ENCODE measurements at regions not wholly inside any gene's neighbourhood (a gene's known extent, or its start where the extent isn't known, plus 50 kb on each side); places are given as distances from the start of the nearest gene placed in this dataset.

GRCh38 chr4:187541666-187542065 lies 453.9 kb upstream of the ZFP42 start:
- no peak overlapping the region for H3K4me3 ChIP-seq (ENCODE audit: low read length)
- no peak for DNase-seq (ENCODE audit: low read depth, low spot score)
- no peaks in the 10 kb centered on the region for H3K27me3 ChIP-seq (ENCODE audit: control insufficient read depth, insufficient read depth, low read length)
- H3K36me3 ChIP-seq (ENCODE audit: control insufficient read depth, insufficient read depth, low read length), result no peaks in the 10 kb centered on the region
- no peaks in the 10 kb centered on the region for H3K4me1 ChIP-seq (ENCODE audit: control insufficient read depth, insufficient read depth, low read length)
- no peak overlapping the region for H3K27ac ChIP-seq (ENCODE audit: low read length)
- H3K9me3 ChIP-seq (ENCODE audit: control insufficient read depth, insufficient read depth, low read length), result no peaks in the 10 kb centered on the region
- WGBS (ENCODE audit: insufficient coverage, insufficient read length), result no CpG with 5 or more reads among the region's 6 CpGs

- Histone ChIP-seq H3K27ac (ENCODE audit: low read length) (no peak overlapping the region), H3K4me3 (ENCODE audit: low read length) (no peak overlapping the region), H3K36me3 (ENCODE audit: control insufficient read depth, insufficient read depth, low read length) (no peaks in the 10 kb centered on the region), H3K9me3 (ENCODE audit: control insufficient read depth, insufficient read depth, low read length) (no peaks in the 10 kb centered on the region), H3K27me3 (ENCODE audit: control insufficient read depth, insufficient read depth, low read length) (no peaks in the 10 kb centered on the region), H3K4me1 (ENCODE audit: control insufficient read depth, insufficient read depth, low read length) (no peaks in the 10 kb centered on the region)
- WGBS (ENCODE audit: insufficient coverage, insufficient read length), result no CpG with 5 or more reads among the region's 4 CpGs
- DNase-seq (ENCODE audit: low read depth, low spot score), result no peak
These were observed 451.0 kb upstream of the ZFP42 start for GRCh38 chr4:187544461-187545053.

- H3K4me3 ChIP-seq (ENCODE audit: low read length), result no peak overlapping the region
- H3K27me3 ChIP-seq (ENCODE audit: control insufficient read depth, insufficient read depth, low read length), result no peaks in the 10 kb centered on the region
- H3K9me3 ChIP-seq (ENCODE audit: control insufficient read depth, insufficient read depth, low read length), result no peaks in the 10 kb centered on the region
- no peak for DNase-seq (ENCODE audit: low read depth, low spot score)
- no peaks in the 10 kb centered on the region for H3K4me1 ChIP-seq (ENCODE audit: control insufficient read depth, insufficient read depth, low read length)
- no CpG with 5 or more reads among the region's 5 CpGs for WGBS (ENCODE audit: insufficient coverage, insufficient read length)
- no peak overlapping the region for H3K27ac ChIP-seq (ENCODE audit: low read length)
- no peaks in the 10 kb centered on the region for H3K36me3 ChIP-seq (ENCODE audit: control insufficient read depth, insufficient read depth, low read length)
These were observed 448.3 kb upstream of the ZFP42 start for GRCh38 chr4:187547316-187547715.

GRCh38 chr4:187550256-187550950 lies 445.2 kb upstream of the ZFP42 start:
- H3K27me3 ChIP-seq (ENCODE audit: control insufficient read depth, insufficient read depth, low read length), result no peaks in the 10 kb centered on the region
- no peaks in the 10 kb centered on the region for H3K36me3 ChIP-seq (ENCODE audit: control insufficient read depth, insufficient read depth, low read length)
- no CpG with 5 or more reads among the region's 5 CpGs for WGBS (ENCODE audit: insufficient coverage, insufficient read length)
- no peak overlapping the region for H3K27ac ChIP-seq (ENCODE audit: low read length)
- H3K4me1 ChIP-seq (ENCODE audit: control insufficient read depth, insufficient read depth, low read length), result no peaks in the 10 kb centered on the region
- no peaks in the 10 kb centered on the region for H3K9me3 ChIP-seq (ENCODE audit: control insufficient read depth, insufficient read depth, low read length)
- H3K4me3 ChIP-seq (ENCODE audit: low read length), result no peak overlapping the region
- no peak for DNase-seq (ENCODE audit: low read depth, low spot score)

GRCh38 chr4:187552781-187553180 lies 442.8 kb upstream of the ZFP42 start:
- no peak overlapping the region for H3K4me3 ChIP-seq (ENCODE audit: low read length)
- H3K36me3 ChIP-seq (ENCODE audit: control insufficient read depth, insufficient read depth, low read length), result no peaks in the 10 kb centered on the region
- no peaks in the 10 kb centered on the region for H3K9me3 ChIP-seq (ENCODE audit: control insufficient read depth, insufficient read depth, low read length)
- H3K27me3 ChIP-seq (ENCODE audit: control insufficient read depth, insufficient read depth, low read length), result no peaks in the 10 kb centered on the region
- no CpG with 5 or more reads among the region's 4 CpGs for WGBS (ENCODE audit: insufficient coverage, insufficient read length)
- no peaks in the 10 kb centered on the region for H3K4me1 ChIP-seq (ENCODE audit: control insufficient read depth, insufficient read depth, low read length)
- no peak for DNase-seq (ENCODE audit: low read depth, low spot score)
- H3K27ac ChIP-seq (ENCODE audit: low read length), result no peak overlapping the region

- Histone ChIP-seq H3K4me1 (ENCODE audit: control insufficient read depth, insufficient read depth, low read length) (peaks cover 1% of the 10 kb centered on the region; the same call in 1 of the 2 replicates), H3K27me3 (ENCODE audit: control insufficient read depth, insufficient read depth, low read length) (no peaks in the 10 kb centered on the region), H3K9me3 (ENCODE audit: control insufficient read depth, insufficient read depth, low read length) (no peaks in the 10 kb centered on the region), H3K4me3 (ENCODE audit: low read length) (no peak overlapping the region), H3K36me3 (ENCODE audit: control insufficient read depth, insufficient read depth, low read length) (no peaks in the 10 kb centered on the region), H3K27ac (ENCODE audit: low read length) (no peak overlapping the region)
- DNase-seq (ENCODE audit: low read depth, low spot score), result no peak
These were observed 440.4 kb upstream of the ZFP42 start for GRCh38 chr4:187555174-187555573.

GRCh38 chr4:187558391-187558790 lies 437.2 kb upstream of the ZFP42 start:
- no CpG with 5 or more reads among the region's 1 CpG for WGBS (ENCODE audit: insufficient coverage, insufficient read length)
- no peak for DNase-seq (ENCODE audit: low read depth, low spot score)
- Histone ChIP-seq H3K4me1 (ENCODE audit: control insufficient read depth, insufficient read depth, low read length) (peaks cover 1% of the 10 kb centered on the region; the same call in 1 of the 2 replicates), H3K27ac (ENCODE audit: low read length) (no peak overlapping the region), H3K36me3 (ENCODE audit: control insufficient read depth, insufficient read depth, low read length) (no peaks in the 10 kb centered on the region), H3K27me3 (ENCODE audit: control insufficient read depth, insufficient read depth, low read length) (no peaks in the 10 kb centered on the region), H3K9me3 (ENCODE audit: control insufficient read depth, insufficient read depth, low read length) (no peaks in the 10 kb centered on the region), H3K4me3 (ENCODE audit: low read length) (no peak overlapping the region)

GRCh38 chr4:187562345-187562744 lies 433.2 kb upstream of the ZFP42 start:
- peaks cover 1% of the 10 kb centered on the region; the same call in 1 of the 2 replicates for H3K4me1 ChIP-seq (ENCODE audit: control insufficient read depth, insufficient read depth, low read length)
- no CpG with 5 or more reads among the region's 7 CpGs for WGBS (ENCODE audit: insufficient coverage, insufficient read length)

GRCh38 chr4:187565416-187565815 lies 430.2 kb upstream of the ZFP42 start:
- WGBS (ENCODE audit: insufficient coverage, insufficient read length), result no CpG with 5 or more reads among the region's 11 CpGs
- H3K9me3 ChIP-seq (ENCODE audit: control insufficient read depth, insufficient read depth, low read length), result no peaks in the 10 kb centered on the region
- no peaks in the 10 kb centered on the region for H3K4me1 ChIP-seq (ENCODE audit: control insufficient read depth, insufficient read depth, low read length)
- no peak overlapping the region for H3K27ac ChIP-seq (ENCODE audit: low read length)
- DNase-seq (ENCODE audit: low read depth, low spot score), result no peak
- no peaks in the 10 kb centered on the region for H3K36me3 ChIP-seq (ENCODE audit: control insufficient read depth, insufficient read depth, low read length)
- H3K27me3 ChIP-seq (ENCODE audit: control insufficient read depth, insufficient read depth, low read length), result no peaks in the 10 kb centered on the region
- H3K4me3 ChIP-seq (ENCODE audit: low read length), result no peak overlapping the region

More at GRCh38 chr4:187562345-187562744, 433.2 kb upstream of the ZFP42 start:
- H3K27ac ChIP-seq (ENCODE audit: low read length), result no peak overlapping the region
- no peaks in the 10 kb centered on the region for H3K27me3 ChIP-seq (ENCODE audit: control insufficient read depth, insufficient read depth, low read length)
- no peaks in the 10 kb centered on the region for H3K36me3 ChIP-seq (ENCODE audit: control insufficient read depth, insufficient read depth, low read length)
- H3K4me3 ChIP-seq (ENCODE audit: low read length), result no peak overlapping the region
- DNase-seq (ENCODE audit: low read depth, low spot score), result no peak
- H3K9me3 ChIP-seq (ENCODE audit: control insufficient read depth, insufficient read depth, low read length), result no peaks in the 10 kb centered on the region

GRCh38 chr4:187569871-187570270 lies 425.7 kb upstream of the ZFP42 start:
- no peak for DNase-seq (ENCODE audit: low read depth, low spot score)
- no peak overlapping the region for H3K27ac ChIP-seq (ENCODE audit: low read length)
- no CpG with 5 or more reads among the region's 6 CpGs for WGBS (ENCODE audit: insufficient coverage, insufficient read length)
- no peaks in the 10 kb centered on the region for H3K9me3 ChIP-seq (ENCODE audit: control insufficient read depth, insufficient read depth, low read length)
- no peaks in the 10 kb centered on the region for H3K4me1 ChIP-seq (ENCODE audit: control insufficient read depth, insufficient read depth, low read length)
- no peak overlapping the region for H3K4me3 ChIP-seq (ENCODE audit: low read length)
- H3K27me3 ChIP-seq (ENCODE audit: control insufficient read depth, insufficient read depth, low read length), result no peaks in the 10 kb centered on the region
- H3K36me3 ChIP-seq (ENCODE audit: control insufficient read depth, insufficient read depth, low read length), result no peaks in the 10 kb centered on the region

GRCh38 chr4:187575706-187576105 lies 419.9 kb upstream of the ZFP42 start:
- H3K9me3 ChIP-seq (ENCODE audit: control insufficient read depth, insufficient read depth, low read length), result no peaks in the 10 kb centered on the region
- no peak for DNase-seq (ENCODE audit: low read depth, low spot score)
- no CpG with 5 or more reads among the region's 2 CpGs for WGBS (ENCODE audit: insufficient coverage, insufficient read length)
- no peak overlapping the region for H3K27ac ChIP-seq (ENCODE audit: low read length)
- no peak overlapping the region for H3K4me3 ChIP-seq (ENCODE audit: low read length)
- H3K4me1 ChIP-seq (ENCODE audit: control insufficient read depth, insufficient read depth, low read length), result no peaks in the 10 kb centered on the region
- H3K27me3 ChIP-seq (ENCODE audit: control insufficient read depth, insufficient read depth, low read length), result no peaks in the 10 kb centered on the region
- no peaks in the 10 kb centered on the region for H3K36me3 ChIP-seq (ENCODE audit: control insufficient read depth, insufficient read depth, low read length)

All from iPS DF 6.9 (cell line).